ENCODE measurements at regions not wholly inside any gene's neighbourhood (a gene's known extent, or its start where the extent isn't known, plus 50 kb on each side); places are given as distances from the start of the nearest gene placed in this dataset.
A peak's percentile ranks its signal among the peaks of the same experiment; 100 is the strongest.

DNA sequence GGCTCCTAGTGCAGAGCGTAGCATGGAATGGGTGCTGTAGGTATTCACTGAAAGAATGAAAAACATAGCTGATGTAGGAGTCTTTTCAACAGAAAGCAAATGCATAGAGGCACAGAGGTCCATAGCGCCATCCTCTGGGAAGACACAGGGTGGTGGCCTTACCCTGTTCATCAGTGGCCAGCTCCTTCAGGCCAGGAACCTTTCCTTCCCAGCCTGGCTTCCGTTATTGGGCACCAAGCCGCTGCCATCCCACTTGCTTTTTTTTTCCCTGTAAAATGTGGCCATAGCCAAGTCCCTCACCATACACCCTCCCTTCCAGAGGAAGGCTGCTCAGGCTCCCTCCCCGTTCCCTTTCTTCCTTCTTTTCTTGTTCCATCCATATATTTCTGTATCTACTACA lies 118.1 kb downstream of the ZNF621 start:
- DNase-seq (ENCODE audit: low read depth): no peak

DNA sequence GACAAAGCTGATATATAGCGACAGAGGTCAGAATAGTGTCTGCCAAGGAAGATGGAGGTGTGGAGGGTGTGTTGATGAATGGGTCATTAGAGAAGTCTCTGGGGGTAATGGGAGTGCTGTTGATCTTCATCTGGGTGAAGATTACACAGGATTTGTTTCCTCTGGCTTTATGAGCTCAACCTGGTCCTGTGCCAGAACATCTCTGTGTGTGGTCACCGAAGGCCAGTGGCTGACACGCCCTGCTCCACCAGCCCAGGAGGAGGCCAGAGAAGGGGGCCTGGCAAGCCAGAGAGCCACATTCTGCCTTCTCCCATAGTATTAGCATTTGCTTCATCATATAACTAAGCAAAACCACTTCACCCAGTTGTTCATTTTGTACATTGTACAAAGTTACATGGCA lies 121.1 kb downstream of the ZNF621 start:
- DNase-seq (ENCODE audit: low read depth): peak; percentile 10

DNA sequence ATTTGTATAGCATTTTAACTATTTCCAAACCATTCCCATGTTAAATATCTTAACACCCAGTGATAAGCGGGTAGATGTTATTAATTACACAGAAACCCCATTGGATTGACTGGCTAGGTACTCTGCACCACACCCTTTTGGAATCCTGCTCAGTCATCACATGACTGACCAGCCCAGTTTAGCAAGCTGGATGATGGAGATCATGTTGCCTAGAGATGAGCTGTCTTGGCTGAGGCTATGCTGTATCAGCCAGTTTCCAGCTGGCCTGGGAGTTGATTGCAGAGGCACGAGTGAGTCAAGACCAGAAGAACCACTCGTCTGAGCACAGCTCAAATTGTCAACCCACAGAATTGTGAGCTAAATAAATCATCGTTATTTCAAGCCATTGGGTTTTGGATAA lies 124.6 kb downstream of the ZNF621 start:
- DNase-seq (ENCODE audit: low read depth): no peak

DNA sequence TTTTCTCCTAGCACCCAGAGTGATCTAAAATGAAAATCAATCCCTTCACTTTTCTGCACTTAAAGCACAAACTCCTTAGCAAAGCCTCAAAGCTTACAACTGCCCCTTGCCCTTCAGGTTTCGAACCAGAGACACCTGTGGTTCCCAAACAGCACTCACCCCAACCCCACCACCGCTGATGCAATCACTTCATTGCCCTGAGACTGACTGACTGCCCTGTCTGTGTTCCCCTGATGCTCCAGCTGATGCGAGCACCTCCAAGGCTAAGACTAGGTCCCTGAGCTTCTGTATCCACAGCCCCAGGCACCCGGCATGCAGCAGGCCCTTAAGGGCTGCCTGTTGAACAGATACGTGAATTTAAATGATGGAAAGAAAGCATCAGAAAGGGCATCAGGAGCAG lies 127.3 kb downstream of the ZNF621 start:
- no peak for DNase-seq (ENCODE audit: low read depth)

DNA sequence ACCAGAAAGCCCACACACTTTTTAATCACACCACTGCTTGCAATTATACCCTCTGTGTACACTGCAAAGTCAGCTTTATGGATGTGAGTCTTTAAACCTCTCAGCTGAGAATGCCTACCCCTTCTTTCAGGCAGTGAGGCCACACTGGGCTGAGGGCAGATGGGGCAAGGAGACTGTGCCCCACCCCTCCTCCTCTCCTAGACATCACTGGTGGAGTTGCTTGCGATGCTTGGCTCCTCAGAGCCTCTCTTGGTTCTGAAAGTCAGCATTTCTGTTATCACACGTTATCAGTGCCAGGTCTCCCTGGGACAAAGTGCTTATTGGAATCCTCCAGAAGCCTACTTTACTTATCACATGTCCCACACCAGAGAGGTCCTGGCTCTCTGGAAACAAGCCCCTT lies 128.2 kb downstream of the ZNF621 start:
- no peak for DNase-seq (ENCODE audit: low read depth)

DNA sequence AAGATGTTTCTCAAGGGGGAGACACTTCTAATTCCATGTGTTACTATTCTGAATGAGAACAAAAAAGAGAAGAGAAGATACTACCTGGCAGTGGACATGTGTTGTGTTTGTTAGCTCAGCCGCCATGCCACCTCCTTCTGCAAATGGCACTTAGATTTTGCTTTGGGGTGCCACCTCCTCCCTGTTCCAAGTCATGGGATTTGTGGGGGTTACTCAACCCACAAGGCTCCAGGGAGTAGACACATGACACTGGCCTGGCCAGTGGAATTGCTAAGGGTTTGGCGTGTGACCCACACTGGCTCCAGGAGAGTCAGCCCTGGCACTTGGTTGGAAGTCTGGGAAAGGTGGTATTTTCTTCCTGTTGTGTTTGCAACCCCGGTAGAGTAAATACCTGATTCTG lies 129.1 kb downstream of the ZNF621 start:
- no peak for DNase-seq (ENCODE audit: low read depth)

DNA sequence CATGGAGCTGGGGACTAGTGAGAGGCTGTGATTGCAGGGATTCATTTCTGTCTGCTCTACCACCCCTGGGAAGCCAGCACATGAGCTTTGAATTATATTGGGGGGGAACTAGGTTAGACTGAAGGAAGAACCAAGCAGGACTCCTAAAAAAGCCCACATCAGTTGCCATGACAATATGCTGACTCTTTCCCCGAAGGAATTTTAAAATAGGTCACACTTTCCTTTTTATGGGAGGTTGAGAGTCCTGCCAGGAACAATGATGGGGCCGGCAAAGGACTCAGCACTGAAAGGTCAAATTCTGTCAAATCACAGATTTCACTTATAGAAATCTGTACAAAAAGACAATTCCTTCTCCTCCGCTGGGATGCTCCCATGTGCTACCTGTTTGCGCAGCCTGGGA lies 130.8 kb downstream of the ZNF621 start:
- no peak for DNase-seq (ENCODE audit: low read depth)

DNA sequence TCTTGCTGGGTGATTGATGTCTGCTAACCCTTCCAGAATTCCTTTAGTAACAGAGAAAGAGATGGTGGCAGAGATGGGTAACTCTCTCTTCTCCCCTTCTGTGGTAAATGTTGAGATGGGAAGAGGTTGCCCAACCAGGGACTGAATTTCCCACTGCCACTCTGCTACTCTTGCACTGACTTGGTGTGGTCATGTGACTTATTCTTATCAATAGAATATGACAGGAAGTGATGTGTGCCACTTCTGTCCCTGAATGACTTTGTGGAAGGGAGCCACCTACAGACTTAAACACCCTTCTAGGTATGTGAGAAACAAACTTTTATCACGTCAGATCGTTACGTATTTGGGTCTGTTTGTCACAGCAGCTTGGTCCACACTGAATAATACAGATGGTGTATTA lies 132.9 kb downstream of the ZNF621 start:
- DNase-seq (ENCODE audit: low read depth): no peak

DNA sequence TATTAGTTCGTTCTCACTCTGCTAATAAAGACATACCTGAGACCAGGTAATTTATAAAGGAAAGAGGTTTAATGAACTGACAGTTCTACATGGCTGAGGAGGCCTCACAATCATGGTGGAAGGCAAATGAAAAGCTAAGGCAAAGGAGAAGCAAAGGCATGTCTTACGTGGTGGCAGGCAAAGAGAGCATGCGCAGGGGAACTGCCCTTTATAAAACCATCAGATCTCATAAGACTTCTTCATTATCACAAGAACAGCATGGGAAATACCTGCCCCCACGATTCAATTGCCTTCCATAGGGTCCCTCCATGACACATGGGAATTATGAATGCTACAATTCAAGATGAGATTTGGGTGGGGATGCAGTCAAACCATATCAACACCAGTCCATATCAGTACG lies 133.5 kb downstream of the ZNF621 start:
- no peak for DNase-seq (ENCODE audit: low read depth)

DNA sequence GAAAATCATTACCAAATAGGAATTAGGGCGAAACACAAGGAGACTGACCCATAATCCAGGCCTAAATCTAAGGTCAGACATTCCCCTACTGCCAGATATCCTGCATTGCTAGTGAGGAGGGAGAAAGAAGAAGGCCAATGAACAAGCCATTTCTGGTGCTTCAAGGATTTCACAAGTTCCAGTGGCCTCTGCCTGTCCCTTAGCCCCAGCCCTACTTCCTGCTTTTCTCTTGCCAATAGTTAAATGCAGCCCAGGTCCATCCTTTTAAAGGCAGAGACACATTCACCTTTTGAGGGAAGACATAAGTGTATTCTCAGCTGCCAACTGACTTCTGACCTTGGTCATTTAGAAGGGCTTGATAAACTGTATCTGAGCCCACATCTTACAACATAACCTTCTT lies 135.8 kb downstream of the ZNF621 start:
- DNase-seq (ENCODE audit: low read depth): no peak

DNA sequence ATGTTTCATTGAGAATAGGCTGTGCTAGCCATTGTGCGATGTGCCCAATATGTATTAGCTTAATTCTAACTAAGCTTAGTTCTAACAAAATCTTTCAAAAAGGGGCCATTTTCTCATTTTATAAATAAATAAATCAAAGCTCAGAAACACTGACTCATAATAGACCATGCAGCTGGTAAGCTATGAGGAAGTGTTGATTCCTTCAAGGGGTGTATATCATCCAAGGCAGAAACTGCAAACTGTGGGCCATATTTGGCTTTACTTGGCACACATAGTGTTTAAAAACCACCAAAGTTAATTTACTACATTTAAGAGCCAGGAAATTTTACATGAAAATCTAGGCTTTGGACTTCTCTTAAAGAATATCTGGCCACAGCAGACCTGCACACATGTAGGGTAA lies 136.5 kb downstream of the ZNF621 start:
- DNase-seq (ENCODE audit: low read depth): no peak

DNA sequence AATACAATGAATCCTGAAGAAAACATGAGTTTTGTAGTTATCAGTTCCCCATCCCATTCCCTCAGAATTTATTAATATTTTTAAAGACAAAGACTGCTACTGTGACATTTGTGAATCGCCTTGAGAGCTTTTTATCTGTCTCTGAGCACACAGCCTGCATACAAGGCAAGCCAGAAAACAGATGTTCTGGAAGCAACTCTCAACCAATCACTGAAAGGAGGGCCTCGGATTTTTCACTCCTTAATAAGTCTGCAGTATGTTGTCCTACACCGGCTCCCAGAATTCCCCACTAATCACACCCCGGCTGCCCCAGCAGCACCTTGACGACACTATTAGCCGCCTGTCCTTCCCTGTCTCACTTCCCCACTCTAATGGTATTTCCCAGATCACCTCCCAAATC lies 138.5 kb downstream of the ZNF621 start:
- no peak for DNase-seq (ENCODE audit: low read depth)

DNA sequence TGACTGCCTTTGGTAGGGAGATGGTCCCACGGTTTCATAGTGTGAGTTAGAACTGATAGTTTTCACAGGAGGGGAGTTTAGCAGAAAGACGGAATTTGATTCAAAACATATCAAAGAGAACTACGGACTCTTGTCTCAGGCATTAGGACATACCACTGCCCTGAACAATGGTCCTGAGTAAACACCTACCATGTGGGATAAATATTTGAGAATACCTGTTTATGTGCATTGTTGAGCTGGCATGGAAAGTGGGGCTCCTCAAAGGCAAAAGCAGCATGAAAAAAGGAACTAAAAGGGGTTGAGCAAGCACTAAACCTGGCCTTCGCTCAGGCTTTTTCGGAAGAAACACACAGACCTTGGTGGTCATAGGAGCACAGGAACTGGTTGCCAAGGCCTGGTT lies 144.4 kb downstream of the ZNF621 start:
- DNase-seq (ENCODE audit: low read depth): no peak

DNA sequence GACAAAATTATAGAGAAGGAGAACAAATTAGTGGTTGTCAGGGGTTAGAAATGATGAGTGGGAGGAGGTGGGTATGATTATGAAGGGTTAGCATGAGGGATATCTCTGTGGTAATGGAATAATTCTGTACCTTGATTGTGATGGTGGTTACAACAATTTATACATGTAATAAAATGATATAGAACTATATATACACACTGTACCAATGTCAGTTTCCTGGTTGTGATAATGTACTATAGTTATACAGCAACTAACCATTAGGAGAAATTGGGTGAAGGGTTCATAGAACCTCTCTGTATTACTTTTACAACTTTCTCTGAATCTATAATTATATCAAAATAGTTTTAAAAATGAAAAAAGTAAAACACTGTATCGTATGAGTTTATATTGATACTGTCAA lies 148.1 kb downstream of the ZNF621 start:
- DNase-seq (ENCODE audit: low read depth): no peak

DNA sequence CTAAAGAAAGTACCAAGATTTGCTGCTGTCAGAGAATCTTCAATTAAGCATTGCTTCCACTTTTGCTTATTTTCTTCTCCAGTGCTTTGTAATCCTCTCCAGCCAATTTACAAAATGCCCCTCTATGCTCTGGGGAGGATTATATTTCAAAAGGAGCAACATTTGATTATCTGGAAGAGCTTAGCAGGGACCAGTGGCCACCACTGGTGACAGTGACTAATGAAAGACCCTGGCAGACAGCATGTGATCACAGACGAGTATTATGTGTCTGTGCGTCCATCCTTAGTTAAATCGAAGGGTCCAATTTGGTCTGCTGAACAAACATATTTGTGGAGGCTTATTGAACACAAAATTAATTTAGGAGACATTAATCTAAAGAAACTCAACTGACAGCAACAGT lies 152.6 kb downstream of the ZNF621 start:
- DNase-seq (ENCODE audit: low read depth): no peak

DNA sequence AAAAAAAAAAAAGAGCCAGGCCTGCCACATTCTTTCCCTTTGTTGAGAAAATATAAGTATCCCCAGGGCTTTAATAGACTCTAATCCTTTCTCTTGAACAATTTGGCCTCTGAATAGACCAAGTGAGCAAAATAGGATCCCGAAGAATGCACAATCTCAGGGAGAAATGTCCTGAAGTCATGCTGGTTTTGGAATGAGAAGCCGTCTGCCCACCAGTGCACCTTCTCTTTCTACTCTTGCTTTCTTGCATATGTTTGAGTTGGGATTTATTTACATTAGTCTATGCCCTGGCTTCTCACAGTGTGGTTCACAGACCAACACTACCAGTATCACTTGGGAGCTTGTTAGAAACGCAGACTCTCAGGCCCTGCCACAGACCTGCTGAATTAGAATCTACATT lies 153.0 kb downstream of the ZNF621 start:
- no peak for DNase-seq (ENCODE audit: low read depth)

DNA sequence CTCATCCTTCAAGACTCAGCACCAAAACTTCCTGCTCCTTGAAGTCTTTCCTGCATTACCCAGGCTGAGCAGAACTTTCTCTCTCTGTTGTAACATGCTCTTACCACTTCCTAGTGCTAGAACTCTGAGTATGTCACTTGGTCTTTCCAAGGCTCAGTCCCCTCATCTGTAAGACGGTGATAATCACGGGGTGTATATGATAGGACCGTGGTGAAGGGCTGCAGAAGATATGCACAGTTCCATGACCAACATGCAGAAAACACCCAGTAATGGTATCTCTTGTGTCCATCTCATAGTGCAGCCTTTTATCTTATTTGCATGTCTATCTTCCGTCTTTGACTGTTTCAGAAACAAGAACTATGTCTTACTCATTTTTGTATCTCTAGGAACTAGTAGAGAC lies 154.5 kb downstream of the ZNF621 start:
- DNase-seq (ENCODE audit: low read depth): no peak

DNA sequence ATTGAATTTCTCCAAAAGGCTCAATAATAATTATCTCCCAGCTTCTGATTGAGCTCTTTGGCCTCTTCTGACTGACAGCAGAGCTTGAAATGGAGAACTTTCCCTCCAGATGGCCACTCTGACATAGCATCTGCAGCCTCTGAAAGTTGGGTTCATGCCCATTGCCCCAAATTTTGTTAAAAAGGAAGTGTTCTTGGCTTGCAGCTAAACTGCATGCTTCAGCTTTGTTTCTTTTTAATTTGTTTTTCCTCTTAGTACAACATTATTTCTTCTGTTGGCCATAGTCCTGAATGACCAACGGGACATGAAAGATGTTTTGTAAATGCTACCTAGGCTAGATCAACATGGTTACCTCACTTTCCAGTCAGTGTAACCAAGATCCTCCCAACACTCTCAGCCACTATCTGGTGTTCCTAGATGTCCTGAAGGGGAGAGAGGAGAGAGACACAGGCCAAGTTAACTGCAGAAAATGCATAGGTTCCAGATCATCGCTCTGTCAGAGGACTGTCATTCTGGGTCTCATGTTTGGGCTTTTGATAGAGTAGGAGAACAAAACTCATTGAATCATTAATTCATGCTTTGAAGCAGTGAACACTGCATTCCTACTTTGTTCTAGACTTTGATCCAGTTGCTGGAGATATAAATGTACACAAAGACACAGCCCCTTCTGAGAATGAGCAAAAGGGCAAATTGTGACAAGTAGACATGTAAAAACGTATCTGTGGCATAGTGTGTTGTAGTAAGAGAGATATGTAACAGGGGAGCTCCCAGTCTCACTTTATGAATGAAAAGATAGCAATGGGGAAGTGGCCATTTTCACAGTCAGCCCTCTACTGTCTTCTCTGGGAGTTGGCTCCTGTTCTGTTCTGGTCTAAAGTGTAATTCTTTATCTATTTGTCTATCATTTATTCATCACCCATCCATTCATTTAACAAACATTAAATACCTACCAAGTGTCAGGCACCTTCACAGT lies 156.2 kb downstream of the ZNF621 start:
- DNase-seq (ENCODE audit: low read depth): no peak

DNA sequence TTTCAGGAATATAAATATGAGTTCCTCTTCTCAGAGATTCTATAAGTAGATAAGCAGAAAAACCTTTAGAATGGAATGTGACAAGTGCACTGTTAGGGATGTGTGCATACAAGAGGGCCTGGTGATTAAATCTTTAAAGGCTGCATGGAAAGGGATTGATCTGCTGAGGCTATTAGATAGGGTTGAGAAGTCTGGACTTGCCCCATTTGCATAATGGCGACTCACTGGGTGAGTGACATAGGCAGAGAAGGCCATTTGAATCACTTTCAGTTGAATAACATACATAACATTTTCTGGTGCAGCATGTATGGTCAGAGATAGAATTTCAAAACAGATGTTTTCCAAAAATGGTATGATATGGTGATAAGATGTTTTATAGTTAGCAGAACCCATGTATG lies 156.9 kb downstream of the ZNF621 start:
- DNase-seq (ENCODE audit: low read depth): peak; percentile 11

DNA sequence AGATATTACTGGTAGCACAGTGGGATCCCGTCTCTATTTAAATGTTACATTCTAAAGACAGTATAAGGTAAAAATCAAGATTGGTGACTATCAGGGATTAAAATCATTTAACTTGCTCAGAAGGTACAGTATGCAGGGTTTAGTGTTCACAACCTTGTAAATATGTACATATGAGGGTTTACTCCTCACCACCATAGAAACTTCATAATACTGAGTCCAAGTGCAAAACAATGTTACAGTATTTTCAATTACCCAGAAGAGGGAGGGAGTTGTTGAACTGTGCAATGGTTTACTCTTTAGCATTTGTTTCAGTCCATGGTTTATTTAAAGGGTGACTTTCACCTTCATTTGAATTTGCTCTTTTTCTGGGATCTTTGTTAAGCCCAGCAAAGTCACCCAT lies 165.1 kb downstream of the ZNF621 start:
- DNase-seq (ENCODE audit: low read depth): no peak

DNA sequence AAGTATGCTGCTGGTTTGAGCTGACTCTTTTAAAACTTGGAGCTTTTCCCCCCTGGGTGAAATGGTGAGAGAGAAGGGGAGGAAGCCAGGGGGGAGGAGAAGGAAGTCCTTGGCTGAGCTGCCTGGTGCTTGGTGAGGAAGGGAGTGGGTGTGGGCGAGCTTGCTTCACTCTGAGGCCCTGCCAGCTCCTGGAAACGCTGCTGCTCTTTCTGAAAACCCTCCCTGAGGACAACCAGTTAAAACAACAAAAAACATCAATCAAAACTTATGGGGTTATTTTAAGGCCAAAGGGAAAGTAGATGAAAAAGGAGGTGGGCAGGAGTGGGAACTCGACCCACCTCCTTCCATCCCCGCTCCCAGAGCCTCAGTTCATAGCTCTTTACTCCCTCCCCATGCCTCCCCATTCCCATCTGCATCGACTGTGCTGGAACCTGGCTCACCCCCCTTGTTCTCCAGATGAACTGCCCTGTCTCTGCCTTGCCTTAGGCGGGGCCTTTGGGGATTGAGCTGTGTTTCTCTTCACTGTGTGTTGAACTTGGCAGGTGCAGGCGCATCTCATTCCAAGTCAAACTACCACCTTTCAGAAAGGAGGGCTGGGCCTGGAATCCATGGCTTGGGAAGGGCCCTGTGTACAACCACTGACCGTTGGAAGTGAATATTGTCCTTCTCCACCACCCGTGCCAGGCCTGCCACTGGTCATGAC lies 166.1 kb downstream of the ZNF621 start:
- DNase-seq (ENCODE audit: low read depth): no peak

DNA sequence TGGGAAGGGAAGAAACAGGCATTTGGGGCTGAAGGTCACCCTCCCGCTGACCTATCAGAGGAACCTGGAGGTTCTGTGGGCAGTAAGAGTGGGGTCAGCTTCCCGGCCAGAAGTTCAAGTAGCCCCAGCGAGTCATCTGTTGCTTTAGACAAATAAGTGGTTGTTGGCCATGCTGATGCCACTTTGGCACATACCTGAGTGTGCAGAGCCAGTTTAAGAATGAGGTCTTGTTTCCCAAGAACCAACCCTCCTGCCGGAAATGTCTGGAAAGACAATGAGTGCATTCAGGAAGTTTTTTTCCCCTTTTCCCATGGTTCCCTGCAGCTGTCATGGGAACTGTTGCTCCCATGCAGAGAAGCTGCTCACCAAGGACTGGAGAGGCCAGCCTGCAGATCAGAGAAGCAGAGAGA lies 166.7 kb downstream of the ZNF621 start:
- DNase-seq (ENCODE audit: low read depth): peak; percentile 18

DNA sequence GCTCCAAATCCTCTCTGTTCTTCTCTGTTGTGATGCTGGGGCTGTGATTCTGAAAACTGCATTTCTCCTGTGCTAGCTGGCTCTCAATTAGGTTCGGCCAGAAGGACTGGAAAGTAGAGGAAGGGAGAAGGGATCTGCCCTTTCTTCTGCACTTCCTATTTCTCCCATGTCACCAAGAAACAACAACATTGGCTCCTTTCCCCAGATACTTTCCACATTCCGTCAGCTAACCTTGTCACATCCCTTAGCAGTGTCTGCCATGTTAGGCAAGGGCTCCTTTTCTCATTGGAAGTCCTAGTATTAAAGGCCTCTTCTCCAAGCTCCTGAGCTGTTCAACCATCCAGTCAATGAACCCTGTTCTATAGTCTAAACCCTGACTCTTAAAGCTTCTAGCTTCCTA lies 171.1 kb downstream of the ZNF621 start:
- DNase-seq (ENCODE audit: low read depth): no peak
